B cell (primary cell): ENCODE measurements at regions not wholly inside any gene's neighbourhood (a gene's known extent, or its start where the extent isn't known, plus 50 kb on each side); places are given as distances from the start of the nearest gene placed in this dataset.

ENCODE experiments used
- ATAC-seq: fragments of 200-7000 bp; cut with Tn5 transposase; one replicate; pipeline ENCODE4 v1.10.0; 2021; ENCODE audit warnings: low read depth, mild to moderate bottlenecking, moderate number of reproducible peaks, moderate library complexity
- CTCF ChIA-PET: fragments of 350-600 bp; sonication (Branson Sonifier 250); formaldehyde crosslinking; loops from one replicate; lab custom pipeline; 2021; ENCODE audit warnings: antibody characterized with exemption, inconsistent platforms; lab: Charles Lee
- POLR2A ChIA-PET: fragments of 350-600 bp; sonication (Branson Sonifier 250); formaldehyde crosslinking; loops from one replicate; lab custom pipeline; 2021; ENCODE audit warnings: antibody characterized with exemption; lab: Charles Lee
- DNase-seq: peaks from one replicate; pipeline ENCODE4 v3.0.0; 2013
- H2AFZ ChIP-seq: 2 replicates; pipeline ENCODE4 v1.6.1; 2012; ENCODE audit warnings: mild to moderate bottlenecking, low read depth, low read length; ENCODE audit not compliant: insufficient read depth, poor library complexity, severe bottlenecking
- H3K27ac ChIP-seq, 2 donors: 1 replicate in 1 of 2; 2 replicates in 1 of 2; pipeline ENCODE4 v1.5.1; 2012 to 2013; ENCODE audit warnings: low read length in 2 of 2, mild to moderate bottlenecking in 2 of 2, moderate library complexity in 1 of 2
- H3K27me3 ChIP-seq, 4 experiments: fragments of 200-600 bp in 1 of 4; sonication (generic) in 1 of 4; replicated peaks in 1 of 4; 1 replicate in 2 of 4; 2 replicates in 2 of 4; pipeline versions ENCODE4 v1.6.1 to v1.7.0; 2013 to 2016; ENCODE audit warnings: low read length in 3 of 4, mild to moderate bottlenecking in 2 of 4, mixed read lengths in 1 of 4, moderate library complexity in 1 of 4; ENCODE audit not compliant: insufficient read depth in 4 of 4, control insufficient read depth in 3 of 4; ENCODE audit errors: control extremely low read depth in 1 of 4
- H3K36me3 ChIP-seq, 2 experiments: replicated peaks in 1 of 2; 1 replicate in 1 of 2; 2 replicates in 1 of 2; pipeline versions ENCODE4 v1.6.1 to v1.7.1; 2013; ENCODE audit warnings: low read length in 1 of 2; ENCODE audit not compliant: insufficient read depth in 2 of 2, control insufficient read depth in 1 of 2; ENCODE audit errors: control extremely low read depth in 1 of 2, extremely low read depth in 1 of 2
- H3K4me1 ChIP-seq, 2 donors: fragments of 200-600 bp in 1 of 2; sonication (generic) in 1 of 2; 1 replicate in 1 of 2; 2 replicates in 1 of 2; pipeline versions ENCODE4 v1.5.1 to v1.6.1; 2013 to 2017; ENCODE audit warnings: low read length in 2 of 2; ENCODE audit not compliant: control insufficient read depth in 2 of 2, insufficient read depth in 2 of 2
- H3K4me2 ChIP-seq: replicated peaks from 2 replicates; pipeline ENCODE3; 2012; ENCODE audit warnings: mild to moderate bottlenecking, low read depth, low read length; ENCODE audit not compliant: poor library complexity, severe bottlenecking
- H3K4me3 ChIP-seq, 5 experiments: fragments of 200-600 bp in 1 of 5; sonication (generic) in 1 of 5; 1 replicate in 3 of 5; 2 replicates in 2 of 5; pipeline versions ENCODE4 v1.5.1 to v1.7.0; 2011 to 2016; ENCODE audit warnings: low read length in 4 of 5, mild to moderate bottlenecking in 4 of 5, low read depth in 2 of 5, control low read depth in 1 of 5, moderate library complexity in 1 of 5; ENCODE audit not compliant: insufficient read depth in 1 of 5; ENCODE audit errors: control extremely low read depth in 1 of 5, extremely low read depth in 1 of 5
- H3K79me2 ChIP-seq: fragments of 200-600 bp; sonication (generic); one replicate; pipeline ENCODE4 v1.6.0; 2016; ENCODE audit warnings: low read length; ENCODE audit not compliant: control insufficient read depth, insufficient read depth
- H3K9ac ChIP-seq: fragments of 200-600 bp; sonication (generic); 2 replicates; pipeline ENCODE4 v1.6.1; 2017; ENCODE audit warnings: mild to moderate bottlenecking, low read length, moderate library complexity
- H3K9me3 ChIP-seq, 3 donors: one replicate each; pipeline versions ENCODE4 v1.6.1 to v1.7.1; 2013; ENCODE audit warnings: low read length in 2 of 3; ENCODE audit not compliant: control insufficient read depth in 2 of 3, insufficient read depth in 1 of 3; ENCODE audit errors: control extremely low read depth in 1 of 3
- H4K20me1 ChIP-seq: 2 replicates; pipeline ENCODE4 v1.6.0; 2012; ENCODE audit warnings: mild to moderate bottlenecking, low read length; ENCODE audit not compliant: insufficient read depth, control insufficient read depth, poor library complexity, severe bottlenecking
- H3K27ac Mint-ChIP-seq: one replicate; pipeline ENCODE4 v1.8.0; 2021; ENCODE audit warnings: mixed read lengths
- H3K27me3 Mint-ChIP-seq: one replicate; pipeline ENCODE4 v1.8.0; 2021; ENCODE audit warnings: mixed read lengths
- H3K4me1 Mint-ChIP-seq: one replicate; pipeline ENCODE4 v1.8.0; 2021; ENCODE audit warnings: mixed read lengths
- H3K4me3 Mint-ChIP-seq: one replicate; pipeline ENCODE4 v1.8.0; 2021; ENCODE audit warnings: mixed read lengths
- H3K9me3 Mint-ChIP-seq: one replicate; pipeline ENCODE4 v1.8.0; 2022; ENCODE audit warnings: mixed read lengths; ENCODE audit not compliant: insufficient read depth
- EZH2 ChIP-seq: IDR thresholded peaks from 2 replicates; pipeline ENCODE4 v1.6.1; 2012; ENCODE audit warnings: borderline replicate concordance, low read depth, mild to moderate bottlenecking, moderate library complexity, low read length; ENCODE audit not compliant: insufficient read depth, poor library complexity, severe bottlenecking
- WGBS: methylation state at CpG from one replicate; pipeline ENCODE4 v1.1.5; 2013; ENCODE audit warnings: missing lambda C conversion rate; ENCODE audit not compliant: insufficient coverage; 5-methylcytosine and 5-hydroxymethylcytosine counted together
- intact Hi-C: fragments of 100-400 bp; cut with micrococcal nuclease; formaldehyde crosslinking; loops from one replicate; pipeline ENCODE4 v1.10.0; 2022
- TF ChIP-seq, protein P1 (sequence below): fragments of 200-600 bp; IDR thresholded peaks from one replicate; pipeline ENCODE4 v1.8.0; 2022; ENCODE audit warnings: antibody characterized with exemption, mild to moderate bottlenecking

DNA sequence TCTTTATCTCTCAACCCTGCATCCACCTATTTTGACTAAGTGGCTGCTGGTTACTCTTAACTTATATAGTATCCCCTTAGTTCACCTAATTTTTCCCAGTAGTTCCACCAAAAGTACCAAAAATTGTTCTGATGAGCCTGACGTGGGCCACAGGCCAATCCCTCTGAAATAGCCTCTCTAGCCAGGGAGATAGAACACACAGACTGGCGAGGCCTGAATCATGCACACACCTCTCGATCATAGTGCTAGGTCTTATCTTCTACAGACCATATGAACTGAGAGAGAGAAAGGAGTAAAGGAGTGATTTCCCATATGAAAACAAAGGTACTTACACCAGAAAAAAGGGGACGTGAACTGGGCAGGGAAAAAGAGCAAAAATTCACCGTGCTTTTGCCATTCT is 72.5 kb upstream of the ADAMTS9 start:
- Mint-ChIP-seq H3K27me3 (no peaks in the 10 kb centered on the region), H3K27ac (no peak overlapping the region)

DNA sequence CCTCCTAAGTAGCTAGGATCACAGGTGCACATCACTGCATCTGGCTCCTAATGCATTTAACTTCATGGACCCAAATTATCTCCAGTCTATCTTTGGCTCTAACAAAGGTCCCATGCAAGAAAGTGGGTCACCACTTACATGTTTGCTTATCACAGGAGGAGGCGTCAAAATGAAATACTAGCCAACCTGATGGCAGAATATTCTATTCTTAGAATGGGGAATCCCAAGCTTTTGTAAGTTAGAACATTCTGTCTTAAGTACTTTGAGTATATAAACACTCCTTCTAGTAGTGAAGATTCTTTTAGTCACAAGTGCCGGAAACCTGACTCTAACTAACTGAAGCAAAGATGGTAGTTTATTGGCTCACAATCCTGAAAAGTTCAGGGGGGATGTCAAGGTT is 72.0 kb upstream of the ADAMTS9 start:
- H3K9ac ChIP-seq: no peak overlapping the region
- H3K4me2 ChIP-seq: no peak overlapping the region
- ChIA-PET CTCF (no interaction called here), POLR2A (no interaction called here)
- H3K9me3 Mint-ChIP-seq: peaks cover 4% of the 10 kb centered on the region
- H3K79me2 ChIP-seq: no peaks in the 10 kb centered on the region
- H3K27ac ChIP-seq: no peak overlapping the region
- H3K4me1 Mint-ChIP-seq: no peaks in the 10 kb centered on the region
- H3K27me3 Mint-ChIP-seq: no peaks in the 10 kb centered on the region
- H3K27ac Mint-ChIP-seq: no peak overlapping the region
- no peaks in the 10 kb centered on the region for H3K27me3 ChIP-seq
- H3K9me3 ChIP-seq: peaks cover 0 to 1% (median 0%) of the 10 kb centered on the region in 3 donors
- no CpG with 5 or more reads among the region's 2 CpGs for WGBS
- no peak overlapping the region for H3K4me3 ChIP-seq
- DNase-seq (no peak), ATAC-seq (no peak)
- H3K4me3 Mint-ChIP-seq: no peak overlapping the region
- no peaks in the 10 kb centered on the region for H3K4me1 ChIP-seq
- intact Hi-C loops: no loop called here
- H3K36me3 ChIP-seq: no peaks in the 10 kb centered on the region
- H4K20me1 ChIP-seq: no peaks in the 10 kb centered on the region
- no peak for TF ChIP-seq EZH2
- TF ChIP-seq, protein P1, sequence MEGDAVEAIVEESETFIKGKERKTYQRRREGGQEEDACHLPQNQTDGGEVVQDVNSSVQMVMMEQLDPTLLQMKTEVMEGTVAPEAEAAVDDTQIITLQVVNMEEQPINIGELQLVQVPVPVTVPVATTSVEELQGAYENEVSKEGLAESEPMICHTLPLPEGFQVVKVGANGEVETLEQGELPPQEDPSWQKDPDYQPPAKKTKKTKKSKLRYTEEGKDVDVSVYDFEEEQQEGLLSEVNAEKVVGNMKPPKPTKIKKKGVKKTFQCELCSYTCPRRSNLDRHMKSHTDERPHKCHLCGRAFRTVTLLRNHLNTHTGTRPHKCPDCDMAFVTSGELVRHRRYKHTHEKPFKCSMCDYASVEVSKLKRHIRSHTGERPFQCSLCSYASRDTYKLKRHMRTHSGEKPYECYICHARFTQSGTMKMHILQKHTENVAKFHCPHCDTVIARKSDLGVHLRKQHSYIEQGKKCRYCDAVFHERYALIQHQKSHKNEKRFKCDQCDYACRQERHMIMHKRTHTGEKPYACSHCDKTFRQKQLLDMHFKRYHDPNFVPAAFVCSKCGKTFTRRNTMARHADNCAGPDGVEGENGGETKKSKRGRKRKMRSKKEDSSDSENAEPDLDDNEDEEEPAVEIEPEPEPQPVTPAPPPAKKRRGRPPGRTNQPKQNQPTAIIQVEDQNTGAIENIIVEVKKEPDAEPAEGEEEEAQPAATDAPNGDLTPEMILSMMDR: no peak
- H2AFZ ChIP-seq: no peak overlapping the region

More for the DNA sequence above, 72.5 kb upstream of the ADAMTS9 start:
- peaks cover 0 to 1% (median 0%) of the 10 kb centered on the region in 3 donors for H3K9me3 ChIP-seq
- intact Hi-C loops: no loop called here
- H3K4me1 ChIP-seq: no peaks in the 10 kb centered on the region
- no peak overlapping the region for H3K27ac ChIP-seq
- DNase-seq (no peak), ATAC-seq (no peak)
- 67% methylated on average over 1 of the region's 5 CpGs for WGBS
- peaks cover 4% of the 10 kb centered on the region for H3K9me3 Mint-ChIP-seq
- H3K36me3 ChIP-seq: no peaks in the 10 kb centered on the region
- ChIA-PET CTCF (no interaction called here), POLR2A (no interaction called here)
- no peak overlapping the region for H3K4me2 ChIP-seq
- no peaks in the 10 kb centered on the region for H3K79me2 ChIP-seq
- no peak overlapping the region for H3K9ac ChIP-seq
- no peaks in the 10 kb centered on the region for H3K27me3 ChIP-seq
- no peaks in the 10 kb centered on the region for H4K20me1 ChIP-seq
- no peaks in the 10 kb centered on the region for H3K4me1 Mint-ChIP-seq
- H2AFZ ChIP-seq: no peak overlapping the region
- TF ChIP-seq EZH2: no peak
- TF ChIP-seq, protein P1: no peak
- H3K4me3 Mint-ChIP-seq: no peak overlapping the region
- no peak overlapping the region for H3K4me3 ChIP-seq
